ENCODE measurements at regions not wholly inside any gene's neighbourhood (a gene's known extent, or its start where the extent isn't known, plus 50 kb on each side); places are given as distances from the start of the nearest gene placed in this dataset.
"Not testable (repeated sequence)": the region's sequence is repeated elsewhere in the genome, so short reads cannot be mapped to it uniquely, and the experiment has no call there.

DNA sequence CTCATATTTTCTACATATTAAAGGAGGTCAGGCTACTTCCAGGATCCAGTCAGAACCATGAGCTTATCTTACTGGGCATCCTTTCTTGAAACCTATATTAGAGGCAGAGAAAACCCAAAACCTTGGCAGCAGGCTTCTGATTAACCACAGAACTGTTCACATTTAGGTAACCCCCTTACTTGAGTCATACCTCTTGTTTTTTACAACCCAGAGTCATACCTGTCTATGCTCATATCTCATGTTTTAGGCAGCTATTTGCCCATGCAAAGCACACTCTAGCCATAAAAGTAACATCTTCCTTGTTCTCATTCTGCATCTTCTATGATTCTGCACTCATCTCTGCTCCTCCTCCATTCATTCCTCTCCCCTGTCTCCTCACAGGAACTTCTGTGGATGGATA, 138.0 kb upstream of the SMIM31 start:
- Mint-ChIP-seq H3K36me3 (ENCODE audit: insufficient read depth) (peaks cover 1% of the 10 kb centered on the region), H3K27me3 (no peaks in the 10 kb centered on the region), H3K4me1 (no peaks in the 10 kb centered on the region), H3K4me3 (no peak overlapping the region), H3K27ac (ENCODE audit: low read depth) (no peak overlapping the region), H3K9me3 (peaks cover 3% of the 10 kb centered on the region)
- ATAC-seq (replicated peaks; ENCODE audit: extremely low read depth, poor library complexity, severe bottlenecking) (no peak), DNase-seq (ENCODE audit: low spot score in 2 of 2) (no peak)

DNA sequence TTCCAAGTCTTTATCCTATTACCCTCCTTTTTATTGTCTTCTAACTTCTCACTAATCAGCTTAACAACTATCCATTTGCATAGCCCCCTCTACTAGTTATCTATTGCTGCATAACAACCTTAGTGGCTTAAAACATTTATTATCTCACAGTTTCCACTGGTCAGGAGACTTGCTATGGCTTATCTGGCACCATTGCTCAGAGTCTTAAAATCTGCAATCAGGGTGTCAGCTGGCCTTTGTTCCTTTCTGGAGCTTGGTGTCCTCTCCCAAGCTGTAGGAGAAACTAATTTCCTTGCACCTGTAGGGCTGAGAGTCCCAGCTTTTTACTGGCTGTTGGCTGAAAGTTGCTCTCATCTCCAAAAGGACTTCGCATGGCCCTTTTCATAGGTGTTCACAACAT, 137.0 kb upstream of the SMIM31 start:
- H3K27me3 Mint-ChIP-seq = no peaks in the 10 kb centered on the region
- no peak overlapping the region for H3K27ac Mint-ChIP-seq (ENCODE audit: low read depth)
- ATAC-seq (replicated peaks; ENCODE audit: extremely low read depth, poor library complexity, severe bottlenecking) = no peak
- no peaks in the 10 kb centered on the region for H3K4me1 Mint-ChIP-seq
- H3K4me3 Mint-ChIP-seq = no peak overlapping the region
- no peaks in the 10 kb centered on the region for H3K9me3 Mint-ChIP-seq
- DNase-seq (ENCODE audit: low spot score in 2 of 2) = no peak
- H3K36me3 Mint-ChIP-seq (ENCODE audit: insufficient read depth) = peaks cover 1% of the 10 kb centered on the region

GRCh38 chr4:164617426-164617825, 136.5 kb upstream of the SMIM31 start:
- ATAC-seq (replicated peaks; ENCODE audit: extremely low read depth, poor library complexity, severe bottlenecking) (no peak), DNase-seq (ENCODE audit: low spot score in 2 of 2) (no peak)
- no peaks in the 10 kb centered on the region for H3K27me3 Mint-ChIP-seq
- H3K36me3 Mint-ChIP-seq (ENCODE audit: insufficient read depth) = peaks cover 1% of the 10 kb centered on the region
- no peaks in the 10 kb centered on the region for H3K4me1 Mint-ChIP-seq
- H3K27ac Mint-ChIP-seq (ENCODE audit: low read depth) = no peak overlapping the region
- H3K4me3 Mint-ChIP-seq = no peak overlapping the region
- no peaks in the 10 kb centered on the region for H3K9me3 Mint-ChIP-seq

DNA sequence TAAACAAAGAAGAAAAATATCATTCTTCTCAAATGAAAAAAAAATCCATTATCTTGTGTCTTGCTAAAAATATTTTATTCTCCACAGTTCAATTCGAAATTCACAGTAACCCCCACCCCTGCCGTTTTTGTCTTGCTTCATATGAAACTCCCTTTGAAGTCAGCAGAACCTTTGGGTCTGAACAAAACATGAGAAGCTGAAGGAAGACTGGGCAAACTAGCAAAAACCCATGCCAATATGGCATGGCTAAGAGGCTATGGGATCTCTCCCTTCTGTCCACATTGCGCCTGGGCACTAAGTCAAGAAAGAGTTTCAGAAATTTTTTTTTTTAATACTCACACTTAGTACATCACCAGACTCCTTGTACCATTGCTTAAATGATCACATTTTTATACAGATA, 136.0 kb upstream of the SMIM31 start:
- no peaks in the 10 kb centered on the region for H3K27me3 Mint-ChIP-seq
- H3K9me3 Mint-ChIP-seq = no peaks in the 10 kb centered on the region
- no peak overlapping the region for H3K4me3 Mint-ChIP-seq
- ATAC-seq (replicated peaks; ENCODE audit: extremely low read depth, poor library complexity, severe bottlenecking) (no peak), DNase-seq (ENCODE audit: low spot score in 2 of 2) (no peak)
- H3K4me1 Mint-ChIP-seq = no peaks in the 10 kb centered on the region
- peaks cover 1% of the 10 kb centered on the region for H3K36me3 Mint-ChIP-seq (ENCODE audit: insufficient read depth)
- no peak overlapping the region for H3K27ac Mint-ChIP-seq (ENCODE audit: low read depth)

DNA sequence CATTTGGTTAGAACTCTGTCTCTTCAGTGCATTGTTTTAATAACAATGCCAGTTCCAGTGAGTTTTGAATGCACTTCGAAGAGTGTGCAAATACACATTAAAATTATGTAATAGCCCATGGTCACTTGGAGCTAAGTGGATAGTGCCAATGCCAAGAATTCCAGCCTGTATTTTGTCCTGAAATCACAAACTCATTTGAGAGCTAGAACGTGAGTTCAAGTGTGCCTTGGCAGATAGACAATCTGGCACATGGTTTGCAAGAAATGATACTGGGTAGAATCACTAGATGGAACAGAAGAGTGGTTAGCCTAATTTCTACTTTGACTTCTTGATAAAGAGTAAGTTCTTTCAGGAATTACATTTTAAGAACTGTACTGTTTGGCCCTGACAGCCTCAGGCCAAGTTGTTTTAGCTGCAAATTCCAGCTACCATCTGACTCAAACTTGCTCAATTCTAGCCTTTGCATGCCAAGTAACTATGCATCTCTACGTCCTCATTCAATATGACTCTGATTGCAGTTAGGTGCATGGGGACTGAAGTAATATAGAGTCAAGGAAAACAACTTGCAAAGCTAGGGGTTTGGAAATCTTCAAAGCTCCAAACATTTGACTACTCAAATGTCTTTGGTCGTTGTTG, 131.9 kb upstream of the SMIM31 start:
- Mint-ChIP-seq H3K36me3 (ENCODE audit: insufficient read depth) (no peaks in the 10 kb centered on the region), H3K27me3 (no peaks in the 10 kb centered on the region), H3K27ac (ENCODE audit: low read depth) (no peak overlapping the region), H3K4me3 (no peak overlapping the region), H3K4me1 (no peaks in the 10 kb centered on the region), H3K9me3 (peaks cover 16% of the 10 kb centered on the region)
- ATAC-seq (replicated peaks; ENCODE audit: extremely low read depth, poor library complexity, severe bottlenecking) (no peak), DNase-seq (ENCODE audit: low spot score in 2 of 2) (no peak)

- DNase-seq (ENCODE audit: low spot score in 2 of 2) = no peak
- no peaks in the 10 kb centered on the region for H3K27me3 Mint-ChIP-seq
- no peak for ATAC-seq (replicated peaks; ENCODE audit: extremely low read depth, poor library complexity, severe bottlenecking)
- H3K4me3 Mint-ChIP-seq = no peak overlapping the region
- H3K4me1 Mint-ChIP-seq = no peaks in the 10 kb centered on the region
- peaks cover 16% of the 10 kb centered on the region for H3K9me3 Mint-ChIP-seq
- H3K36me3 Mint-ChIP-seq (ENCODE audit: insufficient read depth) = no peaks in the 10 kb centered on the region
- no peak overlapping the region for H3K27ac Mint-ChIP-seq (ENCODE audit: low read depth)
These were observed 130.8 kb upstream of the SMIM31 start for GRCh38 chr4:164623099-164623498.

- H3K36me3 Mint-ChIP-seq (ENCODE audit: insufficient read depth) = no peaks in the 10 kb centered on the region
- peaks cover 11% of the 10 kb centered on the region for H3K9me3 Mint-ChIP-seq
- DNase-seq (ENCODE audit: low spot score in 2 of 2) (no peak), ATAC-seq (replicated peaks; ENCODE audit: extremely low read depth, poor library complexity, severe bottlenecking) (no peak)
- H3K27ac Mint-ChIP-seq (ENCODE audit: low read depth) = no peak overlapping the region
- H3K27me3 Mint-ChIP-seq = no peaks in the 10 kb centered on the region
- H3K4me1 Mint-ChIP-seq = no peaks in the 10 kb centered on the region
- no peak overlapping the region for H3K4me3 Mint-ChIP-seq
These were observed 114.9 kb upstream of the SMIM31 start for GRCh38 chr4:164639001-164639400.

GRCh38 chr4:164648151-164648848, 105.6 kb upstream of the SMIM31 start:
- DNase-seq (ENCODE audit: low spot score in 2 of 2) (no peak), ATAC-seq (replicated peaks; ENCODE audit: extremely low read depth, poor library complexity, severe bottlenecking) (no peak)
- Mint-ChIP-seq H3K4me3 (no peak overlapping the region), H3K9me3 (peaks cover 7% of the 10 kb centered on the region), H3K27me3 (no peaks in the 10 kb centered on the region), H3K36me3 (ENCODE audit: insufficient read depth) (no peaks in the 10 kb centered on the region), H3K27ac (ENCODE audit: low read depth) (no peak overlapping the region), H3K4me1 (no peaks in the 10 kb centered on the region)

DNA sequence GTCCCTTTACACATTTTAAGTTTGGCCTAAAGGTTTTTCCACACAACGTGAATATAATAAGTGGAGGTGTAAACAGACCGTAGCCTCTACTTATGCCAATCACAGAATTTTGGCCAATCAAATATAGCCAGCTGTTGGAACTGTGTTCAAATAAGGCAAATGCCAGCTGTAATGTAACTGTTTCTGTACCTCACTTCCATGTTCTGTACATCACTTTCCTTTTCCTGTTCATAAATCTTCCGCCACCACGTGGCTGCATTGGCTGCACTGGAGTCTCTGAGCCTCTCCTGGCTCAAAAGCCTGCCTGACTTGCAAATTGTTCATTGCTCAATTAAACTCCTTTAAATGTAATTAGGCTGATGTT, 105.1 kb upstream of the SMIM31 start:
- no peaks in the 10 kb centered on the region for H3K36me3 Mint-ChIP-seq (ENCODE audit: insufficient read depth)
- no peaks in the 10 kb centered on the region for H3K27me3 Mint-ChIP-seq
- no peak for ATAC-seq (replicated peaks; ENCODE audit: extremely low read depth, poor library complexity, severe bottlenecking)
- peaks cover 7% of the 10 kb centered on the region for H3K9me3 Mint-ChIP-seq
- H3K4me1 Mint-ChIP-seq = no peaks in the 10 kb centered on the region
- no peak for DNase-seq (ENCODE audit: low spot score in 2 of 2)
- no peak overlapping the region for H3K27ac Mint-ChIP-seq (ENCODE audit: low read depth)
- no peak overlapping the region for H3K4me3 Mint-ChIP-seq

- H3K9me3 Mint-ChIP-seq = peaks cover 23% of the 10 kb centered on the region
- ATAC-seq (replicated peaks; ENCODE audit: extremely low read depth, poor library complexity, severe bottlenecking) = no peak
- DNase-seq (ENCODE audit: low spot score in 2 of 2) = no peak
- no peak overlapping the region for H3K4me3 Mint-ChIP-seq
- no peaks in the 10 kb centered on the region for H3K27me3 Mint-ChIP-seq
- no peaks in the 10 kb centered on the region for H3K4me1 Mint-ChIP-seq
- no peak overlapping the region for H3K27ac Mint-ChIP-seq (ENCODE audit: low read depth)
- peaks cover 1% of the 10 kb centered on the region for H3K36me3 Mint-ChIP-seq (ENCODE audit: insufficient read depth)
These were observed 94.2 kb upstream of the SMIM31 start for GRCh38 chr4:164659765-164660164.

GRCh38 chr4:164676152-164676551, 77.8 kb upstream of the SMIM31 start:
- not testable (repeated sequence) for DNase-seq (ENCODE audit: low spot score in 2 of 2); H3K36me3 Mint-ChIP-seq (ENCODE audit: insufficient read depth); H3K4me3 Mint-ChIP-seq; ATAC-seq (replicated peaks; ENCODE audit: extremely low read depth, poor library complexity, severe bottlenecking); H3K27ac Mint-ChIP-seq (ENCODE audit: low read depth); H3K9me3 Mint-ChIP-seq; H3K4me1 Mint-ChIP-seq; H3K27me3 Mint-ChIP-seq

DNA sequence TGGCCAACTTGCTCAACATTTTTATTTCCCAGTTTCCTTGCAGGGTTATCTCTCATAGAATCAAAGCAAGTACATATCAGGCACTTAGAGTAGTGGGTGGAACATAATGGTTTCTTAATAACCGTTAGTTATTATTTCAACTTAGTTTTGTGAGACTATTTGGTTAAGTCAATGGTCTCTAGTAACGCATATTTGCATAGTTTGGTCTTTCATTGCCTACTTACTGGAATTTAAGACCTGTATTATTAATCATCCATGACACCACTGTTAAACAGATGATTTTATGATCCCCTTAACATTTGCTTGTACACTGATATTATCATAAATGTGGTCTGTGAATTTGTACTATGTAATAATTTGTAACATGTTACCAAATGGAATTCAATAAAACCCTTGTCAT, 70.9 kb upstream of the SMIM31 start:
- Mint-ChIP-seq H3K4me3 (no peak overlapping the region), H3K27me3 (no peaks in the 10 kb centered on the region), H3K9me3 (no peaks in the 10 kb centered on the region), H3K4me1 (no peaks in the 10 kb centered on the region), H3K36me3 (ENCODE audit: insufficient read depth) (peaks cover 2% of the 10 kb centered on the region), H3K27ac (ENCODE audit: low read depth) (no peak overlapping the region)
- no peak for DNase-seq (ENCODE audit: low spot score in 2 of 2)
- ATAC-seq (replicated peaks; ENCODE audit: extremely low read depth, poor library complexity, severe bottlenecking) = no peak

GRCh38 chr4:164695650-164696049, 58.3 kb upstream of the SMIM31 start:
- ATAC-seq (replicated peaks; ENCODE audit: extremely low read depth, poor library complexity, severe bottlenecking) = no peak
- Mint-ChIP-seq H3K9me3 (no peaks in the 10 kb centered on the region), H3K27me3 (peaks cover 12% of the 10 kb centered on the region), H3K27ac (ENCODE audit: low read depth) (no peak overlapping the region), H3K4me3 (no peak overlapping the region), H3K4me1 (no peaks in the 10 kb centered on the region), H3K36me3 (ENCODE audit: insufficient read depth) (no peaks in the 10 kb centered on the region)
- DNase-seq (ENCODE audit: low spot score in 2 of 2) = no peak
